D341Med (cell line): ENCODE measurements at regions not wholly inside any gene's neighbourhood (a gene's known extent, or its start where the extent isn't known, plus 50 kb on each side); places are given as distances from the start of the nearest gene placed in this dataset.

Experiments used
- DNase-seq: peaks from one replicate; pipeline ENCODE4 v3.0.0; 2012; ENCODE audit warnings: low spot score

GRCh38 chr10:78860260-78860914 is 208.4 kb upstream of the ZMIZ1 start:
- no peak for DNase-seq

GRCh38 chr10:78861529-78862327 is 207.0 kb upstream of the ZMIZ1 start:
- DNase-seq, result no peak

GRCh38 chr10:78862328-78862640 is 206.5 kb upstream of the ZMIZ1 start:
- no peak for DNase-seq

GRCh38 chr10:78863140-78863905 is 205.4 kb upstream of the ZMIZ1 start:
- no peak for DNase-seq

- no peak for DNase-seq
These were observed 204.9 kb upstream of the ZMIZ1 start for GRCh38 chr10:78863906-78864239.

GRCh38 chr10:78864761-78865537 is 203.8 kb upstream of the ZMIZ1 start:
- DNase-seq, result no peak

- DNase-seq, result no peak
These were observed 203.3 kb upstream of the ZMIZ1 start for GRCh38 chr10:78865538-78865875.

- no peak for DNase-seq
These were observed 202.6 kb upstream of the ZMIZ1 start for GRCh38 chr10:78865931-78866717.

- DNase-seq, result no peak
These were observed 201.8 kb upstream of the ZMIZ1 start for GRCh38 chr10:78866731-78867554.

- DNase-seq, result no peak
These were observed 201.2 kb upstream of the ZMIZ1 start for GRCh38 chr10:78867555-78867939.

GRCh38 chr10:78868048-78868447 is 200.7 kb upstream of the ZMIZ1 start:
- DNase-seq, result no peak

- DNase-seq, result no peak
These were observed 200.3 kb upstream of the ZMIZ1 start for GRCh38 chr10:78868456-78868855.

- DNase-seq, result no peak
These were observed 199.9 kb upstream of the ZMIZ1 start for GRCh38 chr10:78868861-78869260.

GRCh38 chr10:78869508-78870454 is 199.0 kb upstream of the ZMIZ1 start:
- DNase-seq, result no peak

GRCh38 chr10:78870458-78870857 is 198.3 kb upstream of the ZMIZ1 start:
- no peak for DNase-seq

GRCh38 chr10:78871796-78872195 is 197.0 kb upstream of the ZMIZ1 start:
- DNase-seq, result no peak

- DNase-seq, result no peak
These were observed 195.4 kb upstream of the ZMIZ1 start for GRCh38 chr10:78873413-78873812.

GRCh38 chr10:78875331-78875877 is 193.4 kb upstream of the ZMIZ1 start:
- DNase-seq, result no peak

GRCh38 chr10:78875932-78876331 is 192.8 kb upstream of the ZMIZ1 start:
- DNase-seq, result no peak
